ENCODE measurements at regions not wholly inside any gene's neighbourhood (a gene's known extent, or its start where the extent isn't known, plus 50 kb on each side); places are given as distances from the start of the nearest gene placed in this dataset.

DNA sequence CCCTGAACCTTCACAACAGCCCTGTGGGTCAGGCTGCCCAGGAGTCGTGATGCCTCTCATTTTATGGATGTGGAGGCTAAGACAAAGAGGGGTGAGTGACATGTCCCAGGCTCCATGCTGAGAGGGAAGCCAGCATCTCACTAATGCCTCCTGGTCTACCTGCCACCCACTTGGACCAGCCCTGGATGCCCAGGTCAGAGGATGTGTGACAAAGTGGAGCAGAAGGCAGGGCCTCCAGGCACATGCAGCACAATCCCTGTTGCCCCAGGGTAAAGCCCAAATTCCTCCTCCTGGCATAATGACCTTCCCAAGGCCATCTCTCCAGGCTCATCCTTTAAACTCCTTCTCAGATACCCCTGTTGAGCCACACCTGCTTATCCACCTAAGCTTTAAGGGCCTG is 51.4 kb upstream of the XPA start:
- TF ChIP-seq CTCF (conservative IDR thresholded peaks at IDR 0.05 in 1 of 2, IDR thresholded peaks at IDR 0.05 in 1 of 2; ENCODE audit: extremely low read depth in 1 of 2, insufficient read depth in 1 of 2, low read depth in 1 of 2, low read length in 2 of 2) (no peak), EZH2 (IDR thresholded peaks at IDR 0.05; ENCODE audit: borderline replicate concordance, low read length) (no peak)
